ENCODE measurements at regions not wholly inside any gene's neighbourhood (a gene's known extent, or its start where the extent isn't known, plus 50 kb on each side); places are given as distances from the start of the nearest gene placed in this dataset.

DNA sequence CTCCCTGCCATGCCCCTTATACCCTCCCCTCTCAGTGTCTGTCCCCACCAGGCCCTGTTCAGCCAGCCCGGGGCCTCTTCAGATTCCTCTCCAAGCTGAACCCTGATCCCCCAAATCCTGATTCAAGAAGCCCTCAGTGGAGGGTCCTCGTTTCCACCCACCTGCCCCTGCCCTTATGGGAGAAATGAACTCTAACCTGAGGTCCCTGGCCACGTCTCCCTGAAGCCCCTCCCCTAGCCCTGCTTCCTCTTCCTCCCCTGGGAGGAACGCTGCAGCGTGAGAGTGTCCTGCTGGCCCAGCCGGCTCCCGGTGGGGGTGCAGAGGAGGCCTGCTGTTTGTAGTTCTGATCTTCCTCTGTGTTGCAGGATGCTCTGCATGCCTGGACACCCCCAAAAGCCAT, 56.7 kb upstream of the GLI2 start:
- H2BK15ac ChIP-seq (ENCODE audit: low read depth, low read length): no peak overlapping the region
- Mint-ChIP-seq H3K4me3 (no peak overlapping the region), H3K36me3 (ENCODE audit: insufficient read depth in 1 of 3, low read depth in 3 of 3) (no peaks in the 10 kb centered on the region), H3K27me3 (ENCODE audit: low read depth) (peaks cover 84% of the 10 kb centered on the region), H3K4me1 (peaks cover 2 to 3% of the 10 kb centered on the region in 2 experiments; a peak in 1 of 4 replicates), H3K27ac (no peak overlapping the region), H3K9me3 (no peaks in the 10 kb centered on the region; a peak in 2 of 5 replicates)
- H3K79me1 ChIP-seq (ENCODE audit: insufficient read depth, low read depth, low read length, poor library complexity, severe bottlenecking): no peaks in the 10 kb centered on the region
- no peak for DNase-seq
- H3K23me2 ChIP-seq (ENCODE audit: insufficient read length, low read depth, low read length, poor library complexity, severe bottlenecking): no peaks in the 10 kb centered on the region
- H3K4me1 ChIP-seq (ENCODE audit: insufficient read depth, low read length): no peaks in the 10 kb centered on the region
- H3K27ac ChIP-seq (ENCODE audit: insufficient read length, low read depth, low read length): no peak overlapping the region
- no peaks in the 10 kb centered on the region for H4K20me1 ChIP-seq (ENCODE audit: control insufficient read depth, insufficient read depth, insufficient read length)
- H3K4ac ChIP-seq (ENCODE audit: low read depth, low read length): no peak overlapping the region
- no peak overlapping the region for H4K8ac ChIP-seq (replicated peaks; ENCODE audit: insufficient read length, low read depth, low read length)
- H4K5ac ChIP-seq (ENCODE audit: insufficient read length, low read depth, low read length): no peak overlapping the region
- H2BK120ac ChIP-seq (ENCODE audit: low read depth, low read length, poor library complexity, severe bottlenecking): no peak overlapping the region
- H3K23ac ChIP-seq (ENCODE audit: insufficient read length, low read depth, low read length): no peak overlapping the region
- no peak overlapping the region for H2BK5ac ChIP-seq (ENCODE audit: insufficient read length, low read length)
- TF ChIP-seq, protein P1, sequence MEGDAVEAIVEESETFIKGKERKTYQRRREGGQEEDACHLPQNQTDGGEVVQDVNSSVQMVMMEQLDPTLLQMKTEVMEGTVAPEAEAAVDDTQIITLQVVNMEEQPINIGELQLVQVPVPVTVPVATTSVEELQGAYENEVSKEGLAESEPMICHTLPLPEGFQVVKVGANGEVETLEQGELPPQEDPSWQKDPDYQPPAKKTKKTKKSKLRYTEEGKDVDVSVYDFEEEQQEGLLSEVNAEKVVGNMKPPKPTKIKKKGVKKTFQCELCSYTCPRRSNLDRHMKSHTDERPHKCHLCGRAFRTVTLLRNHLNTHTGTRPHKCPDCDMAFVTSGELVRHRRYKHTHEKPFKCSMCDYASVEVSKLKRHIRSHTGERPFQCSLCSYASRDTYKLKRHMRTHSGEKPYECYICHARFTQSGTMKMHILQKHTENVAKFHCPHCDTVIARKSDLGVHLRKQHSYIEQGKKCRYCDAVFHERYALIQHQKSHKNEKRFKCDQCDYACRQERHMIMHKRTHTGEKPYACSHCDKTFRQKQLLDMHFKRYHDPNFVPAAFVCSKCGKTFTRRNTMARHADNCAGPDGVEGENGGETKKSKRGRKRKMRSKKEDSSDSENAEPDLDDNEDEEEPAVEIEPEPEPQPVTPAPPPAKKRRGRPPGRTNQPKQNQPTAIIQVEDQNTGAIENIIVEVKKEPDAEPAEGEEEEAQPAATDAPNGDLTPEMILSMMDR (conservative IDR thresholded peaks at IDR 0.05): no peak
- no peak overlapping the region for H4K91ac ChIP-seq (ENCODE audit: insufficient read length, low read depth, low read length)
- H3K9me3 ChIP-seq (ENCODE audit: control insufficient read depth, low read depth, low read length): no peaks in the 10 kb centered on the region
- WGBS (ENCODE audit: extremely low coverage, insufficient read length, low lambda C conversion rate): no CpG with 5 or more reads among the region's 7 CpGs
- no peak overlapping the region for H3K18ac ChIP-seq (ENCODE audit: insufficient read length, low read depth, low read length)
- H3T11ph ChIP-seq (ENCODE audit: low read length): no peak overlapping the region
- no peak overlapping the region for H2AFZ ChIP-seq (ENCODE audit: low read length)
- no peak overlapping the region for H3K4me2 ChIP-seq (ENCODE audit: insufficient read depth, insufficient read length, low read length)
- no peak overlapping the region for H2BK12ac ChIP-seq (ENCODE audit: insufficient read length, low read depth, low read length)
- H3K79me2 ChIP-seq (ENCODE audit: insufficient read depth, low read length): no peaks in the 10 kb centered on the region
- no peak overlapping the region for H3K56ac ChIP-seq (ENCODE audit: insufficient read length, low read depth, low read length)
- no peaks in the 10 kb centered on the region for H3K27me3 ChIP-seq (ENCODE audit: insufficient read depth, low read length)
- no peak overlapping the region for H3K14ac ChIP-seq (ENCODE audit: insufficient read depth, low read length)
- H3K9ac ChIP-seq (ENCODE audit: extremely low read depth, insufficient read length, low read length): no peak overlapping the region
- no peak overlapping the region for H2BK20ac ChIP-seq (ENCODE audit: low read depth, low read length, poor library complexity, severe bottlenecking)
- no peak overlapping the region for H2AK5ac ChIP-seq (ENCODE audit: insufficient read length, low read length)

Data from H9 (cell line).